Mucosa of descending colon (tissue), 3 donors: ENCODE measurements at regions not wholly inside any gene's neighbourhood (a gene's known extent, or its start where the extent isn't known, plus 50 kb on each side); places are given as distances from the start of the nearest gene placed in this dataset.
A peak's percentile ranks its signal among the peaks of the same experiment; 100 is the strongest.

ENCODE experiments used
- ATAC-seq: fragments of 200-7000 bp; cut with Tn5 transposase; one replicate; pipeline ENCODE4 v1.9.1; 2020; ENCODE audit warnings: mild to moderate bottlenecking, moderate library complexity
- DNase-seq, 3 donors: peaks; one replicate each; pipeline ENCODE4 v3.0.0-alpha.2; 2020
- H3K36me3 ChIP-seq: fragments of 200-600 bp; one replicate; pipeline ENCODE4 v1.8.0; 2021; ENCODE audit warnings: low read depth, mild to moderate bottlenecking
- H3K4me1 ChIP-seq: fragments of 200-600 bp; one replicate; pipeline ENCODE4 v1.8.0; 2021; ENCODE audit warnings: low read depth, mild to moderate bottlenecking
- H3K4me3 ChIP-seq: fragments of 200-600 bp; one replicate; pipeline ENCODE4 v1.8.0; 2021; ENCODE audit warnings: mild to moderate bottlenecking
- H3K9me3 ChIP-seq: fragments of 200-600 bp; one replicate; pipeline ENCODE4 v1.8.0; 2021; ENCODE audit warnings: mild to moderate bottlenecking
- intact Hi-C, 2 donors: fragments of 100-400 bp; cut with DNase I in 1 of 2; cut with micrococcal nuclease in 1 of 2; formaldehyde crosslinking; loops; one replicate each; pipeline versions ENCODE4 v1.11.0 to v1.11.1; 2022; cut with DNase I, micrococcal nuclease
- TF ChIP-seq, protein P1 (sequence below): fragments of 200-600 bp; IDR thresholded peaks from one replicate; pipeline ENCODE4 v1.8.0; 2022; ENCODE audit warnings: antibody characterized with exemption, mild to moderate bottlenecking
- donor health status: DM: no; HTN: no; CAD: no; lungs with moderate emphysema.
- donor health status: DM: no; HTN: no; CAD: no.
- donor health status: DM: no; HTN: yes; CAD: no.

DNA sequence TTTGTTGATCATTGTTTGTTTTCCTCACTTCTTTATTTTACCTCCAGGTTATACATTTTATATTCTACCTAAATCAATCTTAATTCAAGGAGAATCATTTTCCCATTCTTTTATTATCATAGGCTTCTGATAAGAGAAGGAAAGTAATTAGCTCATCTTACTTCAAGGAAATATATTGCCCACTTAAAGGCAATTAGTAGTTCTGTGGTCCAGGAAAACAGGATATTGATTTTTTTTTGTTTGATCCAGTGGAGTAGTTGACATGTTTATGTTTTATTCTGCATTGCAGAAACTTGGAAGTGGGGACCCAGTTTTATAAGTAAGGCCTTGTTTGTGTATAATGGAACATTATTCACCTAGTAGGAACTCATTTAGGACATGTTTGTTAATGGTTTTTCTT, 390.6 kb downstream of the NDFIP2 start:
- Histone ChIP-seq H3K9me3 (no peaks in the 10 kb centered on the region), H3K36me3 (no peaks in the 10 kb centered on the region), H3K4me1 (no peaks in the 10 kb centered on the region), H3K4me3 (no peak overlapping the region)
- ATAC-seq (no peak), DNase-seq (no peak)
- TF ChIP-seq, protein P1, sequence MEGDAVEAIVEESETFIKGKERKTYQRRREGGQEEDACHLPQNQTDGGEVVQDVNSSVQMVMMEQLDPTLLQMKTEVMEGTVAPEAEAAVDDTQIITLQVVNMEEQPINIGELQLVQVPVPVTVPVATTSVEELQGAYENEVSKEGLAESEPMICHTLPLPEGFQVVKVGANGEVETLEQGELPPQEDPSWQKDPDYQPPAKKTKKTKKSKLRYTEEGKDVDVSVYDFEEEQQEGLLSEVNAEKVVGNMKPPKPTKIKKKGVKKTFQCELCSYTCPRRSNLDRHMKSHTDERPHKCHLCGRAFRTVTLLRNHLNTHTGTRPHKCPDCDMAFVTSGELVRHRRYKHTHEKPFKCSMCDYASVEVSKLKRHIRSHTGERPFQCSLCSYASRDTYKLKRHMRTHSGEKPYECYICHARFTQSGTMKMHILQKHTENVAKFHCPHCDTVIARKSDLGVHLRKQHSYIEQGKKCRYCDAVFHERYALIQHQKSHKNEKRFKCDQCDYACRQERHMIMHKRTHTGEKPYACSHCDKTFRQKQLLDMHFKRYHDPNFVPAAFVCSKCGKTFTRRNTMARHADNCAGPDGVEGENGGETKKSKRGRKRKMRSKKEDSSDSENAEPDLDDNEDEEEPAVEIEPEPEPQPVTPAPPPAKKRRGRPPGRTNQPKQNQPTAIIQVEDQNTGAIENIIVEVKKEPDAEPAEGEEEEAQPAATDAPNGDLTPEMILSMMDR: no peak
- intact Hi-C loops: no loop called here

GRCh38 chr13:79870766-79871165, 389.8 kb downstream of the NDFIP2 start:
- no peak overlapping the region for H3K4me3 ChIP-seq
- DNase-seq (no peak), ATAC-seq (no peak)
- no peaks in the 10 kb centered on the region for H3K4me1 ChIP-seq
- no peaks in the 10 kb centered on the region for H3K9me3 ChIP-seq
- TF ChIP-seq, protein P1: no peak
- no peaks in the 10 kb centered on the region for H3K36me3 ChIP-seq
- intact Hi-C loops: no loop called here

GRCh38 chr13:79870123-79870522, 389.2 kb downstream of the NDFIP2 start:
- no peaks in the 10 kb centered on the region for H3K36me3 ChIP-seq
- TF ChIP-seq, protein P1: no peak
- H3K4me1 ChIP-seq: no peaks in the 10 kb centered on the region
- no peak overlapping the region for H3K4me3 ChIP-seq
- H3K9me3 ChIP-seq: no peaks in the 10 kb centered on the region
- intact Hi-C loops: no loop called here
- DNase-seq (no peak), ATAC-seq (no peak)

- DNase-seq: peak in 1 of 3 donors; percentile 9
- TF ChIP-seq, protein P1: no peak
These were observed 388.4 kb downstream of the NDFIP2 start for GRCh38 chr13:79869326-79869725.

DNA sequence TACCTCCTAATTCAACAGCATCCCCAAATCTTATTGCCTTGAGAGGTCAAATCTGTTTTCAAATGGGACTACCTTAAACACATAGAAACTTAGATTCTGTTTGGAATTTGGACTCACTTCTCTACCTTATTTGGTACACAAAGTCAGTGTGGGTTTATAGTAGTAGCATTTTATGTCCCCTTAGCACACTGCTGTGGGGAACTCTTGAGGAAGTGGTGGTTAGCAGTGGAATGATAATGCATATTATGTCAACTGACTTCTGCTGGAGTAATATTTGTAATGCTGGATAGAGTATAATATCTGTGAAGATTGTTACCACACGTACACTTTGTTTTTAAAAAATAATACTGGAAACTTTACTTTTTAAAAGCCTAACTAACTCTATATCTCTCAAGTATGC, 386.3 kb downstream of the NDFIP2 start:
- H3K4me3 ChIP-seq: no peak overlapping the region
- H3K36me3 ChIP-seq: no peaks in the 10 kb centered on the region
- TF ChIP-seq, protein P1: no peak
- no peak for DNase-seq
- intact Hi-C loops: no loop called here
- peak; percentile 66 for ATAC-seq
- H3K4me1 ChIP-seq: no peaks in the 10 kb centered on the region
- H3K9me3 ChIP-seq: no peaks in the 10 kb centered on the region

More at GRCh38 chr13:79869326-79869725, 388.4 kb downstream of the NDFIP2 start:
- intact Hi-C loops: no loop called here
- H3K4me1 ChIP-seq: no peaks in the 10 kb centered on the region
- ATAC-seq: peak; percentile 86
- no peak overlapping the region for H3K4me3 ChIP-seq
- H3K36me3 ChIP-seq: no peaks in the 10 kb centered on the region
- H3K9me3 ChIP-seq: no peaks in the 10 kb centered on the region

GRCh38 chr13:79866436-79866835, 385.5 kb downstream of the NDFIP2 start:
- H3K36me3 ChIP-seq: no peaks in the 10 kb centered on the region
- ATAC-seq (no peak), DNase-seq (no peak)
- TF ChIP-seq, protein P1: no peak
- no peak overlapping the region for H3K4me3 ChIP-seq
- H3K4me1 ChIP-seq: no peaks in the 10 kb centered on the region
- intact Hi-C loops: no loop called here
- H3K9me3 ChIP-seq: no peaks in the 10 kb centered on the region
